ENCODE measurements at regions not wholly inside any gene's neighbourhood (a gene's known extent, or its start where the extent isn't known, plus 50 kb on each side); places are given as distances from the start of the nearest gene placed in this dataset.
"Not testable (repeated sequence)": the region's sequence is repeated elsewhere in the genome, so short reads cannot be mapped to it uniquely, and the experiment has no call there.

DNA sequence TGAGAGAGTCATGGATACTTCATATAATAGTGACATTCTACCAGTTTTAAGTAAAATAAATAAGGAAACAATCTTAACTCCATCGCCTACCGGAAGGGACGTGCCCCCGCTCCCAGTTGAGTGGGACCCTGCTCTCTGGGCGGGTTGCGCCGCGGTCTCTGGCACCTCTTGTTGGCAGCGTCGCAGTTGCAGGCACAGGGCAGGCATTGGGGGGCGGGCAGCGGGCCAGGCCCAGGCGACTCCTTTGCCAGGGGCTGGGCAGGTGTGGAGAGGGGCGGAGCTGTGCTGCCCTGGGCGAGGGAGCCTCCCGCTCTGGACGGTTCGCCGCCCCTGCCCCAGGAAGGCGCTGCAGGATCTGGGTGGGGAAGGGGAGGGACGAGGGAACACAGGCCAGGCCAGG is 1500.6 kb downstream of the FOXD4L5 start:
- FAIRE-seq; H3K9me3 ChIP-seq (ENCODE audit: control insufficient read depth in 2 of 2, insufficient read depth in 1 of 2, low read depth in 1 of 2, low read length in 1 of 2); H3K4me3 ChIP-seq (ENCODE audit: low read depth in 1 of 3, low read length in 3 of 3); H3K36me3 ChIP-seq (ENCODE audit: control insufficient read depth in 3 of 3, insufficient read depth in 2 of 3, low read depth in 1 of 3, low read length in 3 of 3); DNase-seq; H3K27me3 ChIP-seq (ENCODE audit: control insufficient read depth in 3 of 3, insufficient read depth in 3 of 3, low read length in 3 of 3); H3K4me1 ChIP-seq (ENCODE audit: control insufficient read depth in 3 of 3, insufficient read depth in 2 of 3, low read depth in 1 of 3, low read length in 2 of 3); H3K27ac ChIP-seq (ENCODE audit: low read depth in 1 of 3, low read length in 2 of 3): not testable (repeated sequence)
- WGBS, 3 donors = 62 to 72% (median 72%) methylated on average over 21 of the region's 21 CpGs

DNA sequence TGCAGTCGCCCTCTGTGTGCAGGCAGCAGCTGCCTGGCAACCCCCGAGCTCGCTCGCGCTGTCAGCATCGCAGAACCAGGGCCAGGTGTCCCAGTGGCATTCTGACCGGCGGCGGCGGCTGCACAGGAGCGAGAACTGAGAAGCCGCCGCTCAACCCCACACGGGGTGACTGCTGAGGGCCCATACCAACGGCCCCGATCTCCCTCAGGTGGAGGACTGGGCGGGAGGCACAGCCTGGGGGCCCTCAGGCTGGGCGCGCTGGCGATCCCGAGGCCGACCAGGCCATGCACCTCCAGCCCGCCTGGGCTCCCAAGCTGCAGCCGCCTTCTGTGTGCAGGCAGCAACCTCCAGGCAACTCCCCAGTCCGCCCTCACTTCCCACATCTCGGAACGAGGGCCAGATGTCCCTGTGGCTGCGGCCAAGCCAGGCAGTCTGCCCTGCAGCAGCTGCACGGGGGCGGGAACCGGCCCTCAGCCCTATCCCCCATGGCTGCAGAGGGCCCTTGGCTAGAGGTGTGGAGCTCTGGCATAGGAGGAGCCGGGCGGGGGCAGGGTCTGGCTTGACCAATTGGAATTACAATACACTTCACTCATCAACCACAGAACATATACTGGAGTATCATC is 1503.1 kb downstream of the FOXD4L5 start:
- H3K27ac ChIP-seq (ENCODE audit: low read depth in 1 of 3, low read length in 2 of 3); H3K27me3 ChIP-seq (ENCODE audit: control insufficient read depth in 3 of 3, insufficient read depth in 3 of 3, low read length in 3 of 3); DNase-seq; H3K36me3 ChIP-seq (ENCODE audit: control insufficient read depth in 3 of 3, insufficient read depth in 2 of 3, low read depth in 1 of 3, low read length in 3 of 3); H3K4me1 ChIP-seq (ENCODE audit: control insufficient read depth in 3 of 3, insufficient read depth in 2 of 3, low read depth in 1 of 3, low read length in 2 of 3); FAIRE-seq; H3K4me3 ChIP-seq (ENCODE audit: low read depth in 1 of 3, low read length in 3 of 3); H3K9me3 ChIP-seq (ENCODE audit: control insufficient read depth in 2 of 2, insufficient read depth in 1 of 2, low read depth in 1 of 2, low read length in 1 of 2): not testable (repeated sequence)
- 59 to 77% (median 65%) methylated on average over 18 to 30 of the region's 33 CpGs for WGBS, 3 donors

DNA sequence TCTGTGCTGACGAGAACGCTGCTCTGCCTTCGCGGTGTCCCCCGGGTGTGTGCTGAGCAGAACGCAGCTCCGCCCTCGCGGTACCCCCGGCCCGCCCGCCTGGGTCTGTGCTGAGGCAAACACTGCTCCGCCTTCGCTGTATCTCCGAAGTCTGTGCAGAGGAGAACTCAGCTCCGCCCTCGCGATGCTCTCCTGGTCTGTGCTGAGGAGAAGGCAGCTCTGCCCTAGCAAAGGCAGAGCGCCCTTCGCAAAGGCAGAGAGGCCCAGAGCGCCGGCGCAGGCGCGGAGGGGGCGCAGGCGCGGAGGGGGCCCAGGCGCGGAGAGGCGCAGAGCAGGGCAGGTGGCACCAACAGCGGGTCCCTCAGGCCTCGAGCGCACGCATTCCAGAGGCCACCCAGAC is 1503.6 kb downstream of the FOXD4L5 start:
- not testable (repeated sequence) for H3K27me3 ChIP-seq (ENCODE audit: control insufficient read depth in 3 of 3, insufficient read depth in 3 of 3, low read length in 3 of 3); H3K9me3 ChIP-seq (ENCODE audit: control insufficient read depth in 2 of 2, insufficient read depth in 1 of 2, low read depth in 1 of 2, low read length in 1 of 2); H3K27ac ChIP-seq (ENCODE audit: low read depth in 1 of 3, low read length in 2 of 3); H3K4me3 ChIP-seq (ENCODE audit: low read depth in 1 of 3, low read length in 3 of 3); FAIRE-seq; H3K36me3 ChIP-seq (ENCODE audit: control insufficient read depth in 3 of 3, insufficient read depth in 2 of 3, low read depth in 1 of 3, low read length in 3 of 3); H3K4me1 ChIP-seq (ENCODE audit: control insufficient read depth in 3 of 3, insufficient read depth in 2 of 3, low read depth in 1 of 3, low read length in 2 of 3); DNase-seq
- WGBS, 3 donors = 56 to 81% (median 57%) methylated on average over 35 of the region's 35 CpGs

DNA sequence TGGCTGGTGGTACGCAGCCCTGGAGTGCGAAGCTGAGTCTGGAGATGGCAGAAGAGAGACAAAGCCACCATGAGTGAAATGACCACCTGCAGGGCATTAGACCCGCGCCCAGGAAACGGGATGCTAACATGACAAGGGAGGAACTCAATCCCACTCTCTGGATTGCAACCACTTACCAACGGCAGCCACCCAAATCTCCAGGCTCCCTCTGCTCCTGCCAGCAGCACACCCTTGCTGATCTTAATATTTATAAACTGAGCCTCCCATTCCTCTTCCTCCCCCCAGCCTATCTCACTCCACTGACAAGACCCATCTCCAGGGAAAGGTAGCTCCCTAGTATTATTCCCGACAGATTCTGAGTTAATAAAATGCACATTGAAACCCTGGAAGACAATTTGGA is 1508.8 kb downstream of the FOXD4L5 start:
- not testable (repeated sequence) for H3K4me3 ChIP-seq (ENCODE audit: low read depth in 1 of 3, low read length in 3 of 3); H3K27me3 ChIP-seq (ENCODE audit: control insufficient read depth in 3 of 3, insufficient read depth in 3 of 3, low read length in 3 of 3); H3K27ac ChIP-seq (ENCODE audit: low read depth in 1 of 3, low read length in 2 of 3); H3K4me1 ChIP-seq (ENCODE audit: control insufficient read depth in 3 of 3, insufficient read depth in 2 of 3, low read depth in 1 of 3, low read length in 2 of 3); DNase-seq; H3K9me3 ChIP-seq (ENCODE audit: control insufficient read depth in 2 of 2, insufficient read depth in 1 of 2, low read depth in 1 of 2, low read length in 1 of 2); FAIRE-seq; H3K36me3 ChIP-seq (ENCODE audit: control insufficient read depth in 3 of 3, insufficient read depth in 2 of 3, low read depth in 1 of 3, low read length in 3 of 3)
- WGBS, 3 donors = 75 to 86% (median 84%) methylated on average over 1 to 3 of the region's 7 CpGs

DNA sequence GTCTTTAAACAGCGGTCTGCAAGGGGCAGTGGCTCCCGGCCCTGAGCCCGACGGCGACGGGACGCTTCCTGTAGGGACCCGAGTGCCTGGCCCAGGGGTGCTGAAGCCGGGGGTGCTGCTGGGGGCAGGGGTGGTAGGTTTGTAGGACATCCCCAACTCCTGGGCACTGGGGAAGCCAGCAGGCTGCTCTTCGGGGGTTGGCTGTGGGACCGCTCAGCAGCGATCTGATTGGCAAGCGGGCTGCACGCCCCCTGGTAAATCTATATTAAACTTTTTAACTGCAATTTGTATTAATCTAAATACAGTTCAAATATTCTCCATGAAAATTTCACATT is 1510.0 kb downstream of the FOXD4L5 start:
- not testable (repeated sequence) for H3K9me3 ChIP-seq (ENCODE audit: control insufficient read depth in 2 of 2, insufficient read depth in 1 of 2, low read depth in 1 of 2, low read length in 1 of 2); H3K4me1 ChIP-seq (ENCODE audit: control insufficient read depth in 3 of 3, insufficient read depth in 2 of 3, low read depth in 1 of 3, low read length in 2 of 3); FAIRE-seq; H3K27ac ChIP-seq (ENCODE audit: low read depth in 1 of 3, low read length in 2 of 3); H3K4me3 ChIP-seq (ENCODE audit: low read depth in 1 of 3, low read length in 3 of 3); H3K27me3 ChIP-seq (ENCODE audit: control insufficient read depth in 3 of 3, insufficient read depth in 3 of 3, low read length in 3 of 3); DNase-seq; H3K36me3 ChIP-seq (ENCODE audit: control insufficient read depth in 3 of 3, insufficient read depth in 2 of 3, low read depth in 1 of 3, low read length in 3 of 3)
- 81 to 90% (median 89%) methylated on average over 14 of the region's 14 CpGs for WGBS, 3 donors

GRCh38 chr9:63774369-63775091 is 1510.5 kb downstream of the FOXD4L5 start:
- WGBS, 3 donors = 91 to 97% (median 95%) methylated on average over 10 to 13 of the region's 15 CpGs
- not testable (repeated sequence) for H3K4me3 ChIP-seq (ENCODE audit: low read depth in 1 of 3, low read length in 3 of 3); FAIRE-seq; H3K9me3 ChIP-seq (ENCODE audit: control insufficient read depth in 2 of 2, insufficient read depth in 1 of 2, low read depth in 1 of 2, low read length in 1 of 2); H3K27ac ChIP-seq (ENCODE audit: low read depth in 1 of 3, low read length in 2 of 3); H3K27me3 ChIP-seq (ENCODE audit: control insufficient read depth in 3 of 3, insufficient read depth in 3 of 3, low read length in 3 of 3); H3K4me1 ChIP-seq (ENCODE audit: control insufficient read depth in 3 of 3, insufficient read depth in 2 of 3, low read depth in 1 of 3, low read length in 2 of 3); H3K36me3 ChIP-seq (ENCODE audit: control insufficient read depth in 3 of 3, insufficient read depth in 2 of 3, low read depth in 1 of 3, low read length in 3 of 3); DNase-seq

GRCh38 chr9:63762230-63762629 is 1522.8 kb downstream of the FOXD4L5 start:
- H3K27me3 ChIP-seq (ENCODE audit: control insufficient read depth in 3 of 3, insufficient read depth in 3 of 3, low read length in 3 of 3); FAIRE-seq: not testable (repeated sequence)
- WGBS, 3 donors = 68 to 79% (median 77%) methylated on average over 12 to 13 of the region's 13 CpGs

GRCh38 chr9:63729021-63729420 is 1556.0 kb downstream of the FOXD4L5 start:
- not testable (repeated sequence) for DNase-seq; H3K27me3 ChIP-seq (ENCODE audit: control insufficient read depth in 3 of 3, insufficient read depth in 3 of 3, low read length in 3 of 3); H3K4me3 ChIP-seq (ENCODE audit: low read depth in 1 of 3, low read length in 3 of 3); H3K36me3 ChIP-seq (ENCODE audit: control insufficient read depth in 3 of 3, insufficient read depth in 2 of 3, low read depth in 1 of 3, low read length in 3 of 3); FAIRE-seq; H3K9me3 ChIP-seq (ENCODE audit: control insufficient read depth in 2 of 2, insufficient read depth in 1 of 2, low read depth in 1 of 2, low read length in 1 of 2); H3K4me1 ChIP-seq (ENCODE audit: control insufficient read depth in 3 of 3, insufficient read depth in 2 of 3, low read depth in 1 of 3, low read length in 2 of 3); H3K27ac ChIP-seq (ENCODE audit: low read depth in 1 of 3, low read length in 2 of 3)
- 58 to 69% (median 60%) methylated on average over 4 of the region's 4 CpGs for WGBS, 3 donors

More at GRCh38 chr9:63762230-63762629, 1522.8 kb downstream of the FOXD4L5 start:
- not testable (repeated sequence) for H3K4me1 ChIP-seq (ENCODE audit: control insufficient read depth in 3 of 3, insufficient read depth in 2 of 3, low read depth in 1 of 3, low read length in 2 of 3); H3K27ac ChIP-seq (ENCODE audit: low read depth in 1 of 3, low read length in 2 of 3); H3K9me3 ChIP-seq (ENCODE audit: control insufficient read depth in 2 of 2, insufficient read depth in 1 of 2, low read depth in 1 of 2, low read length in 1 of 2); DNase-seq; H3K36me3 ChIP-seq (ENCODE audit: control insufficient read depth in 3 of 3, insufficient read depth in 2 of 3, low read depth in 1 of 3, low read length in 3 of 3); H3K4me3 ChIP-seq (ENCODE audit: low read depth in 1 of 3, low read length in 3 of 3)

DNA sequence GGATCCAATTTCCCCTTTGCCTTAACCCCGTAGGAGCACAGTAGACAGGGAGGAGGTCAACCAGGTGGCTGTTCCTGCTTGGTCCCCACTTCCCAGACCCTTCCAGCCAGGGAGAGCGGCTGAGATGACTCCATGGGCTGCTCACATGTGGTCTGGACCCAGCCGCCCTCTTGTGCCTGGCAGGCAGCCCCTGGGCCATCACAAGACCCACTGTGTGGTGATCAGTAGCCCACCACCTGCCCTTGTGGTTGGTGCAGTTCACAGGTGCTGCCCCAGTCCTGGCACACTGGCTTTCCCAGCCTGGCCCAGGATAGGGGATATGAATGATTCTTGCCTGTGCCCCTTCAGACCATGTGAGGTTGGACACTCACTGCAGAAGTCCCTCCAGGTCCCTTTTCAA is 1556.7 kb downstream of the FOXD4L5 start:
- FAIRE-seq = no peak
- Histone ChIP-seq H3K27ac (ENCODE audit: low read depth in 1 of 3, low read length in 2 of 3) (no peak overlapping the region), H3K27me3 (ENCODE audit: control insufficient read depth in 3 of 3, insufficient read depth in 3 of 3, low read length in 3 of 3) (no peaks in the 10 kb centered on the region), H3K9me3 (ENCODE audit: control insufficient read depth in 2 of 2, insufficient read depth in 1 of 2, low read depth in 1 of 2, low read length in 1 of 2) (peaks cover 2 to 4% of the 10 kb centered on the region in 2 donors), H3K36me3 (ENCODE audit: control insufficient read depth in 3 of 3, insufficient read depth in 2 of 3, low read depth in 1 of 3, low read length in 3 of 3) (no peaks in the 10 kb centered on the region), H3K4me3 (ENCODE audit: low read depth in 1 of 3, low read length in 3 of 3) (no peak overlapping the region), H3K4me1 (ENCODE audit: control insufficient read depth in 3 of 3, insufficient read depth in 2 of 3, low read depth in 1 of 3, low read length in 2 of 3) (no peaks in the 10 kb centered on the region)
- WGBS, 3 donors = 47 to 63% (median 48%) methylated on average over 3 of the region's 3 CpGs
- DNase-seq = no peak

Measured in small intestine (tissue), 7 donors.